DND-41 (cell line): ENCODE measurements at regions not wholly inside any gene's neighbourhood (a gene's known extent, or its start where the extent isn't known, plus 50 kb on each side); places are given as distances from the start of the nearest gene placed in this dataset.

Source experiments
- EZH2 ChIP-seq: IDR thresholded peaks from 3 replicates; pipeline ENCODE4 v1.6.1; 2012; ENCODE audit warnings: borderline replicate concordance, low read depth, mild to moderate bottlenecking, moderate library complexity, low read length, inconsistent platforms; ENCODE audit not compliant: severe bottlenecking
- TF ChIP-seq, protein P1 (sequence below): IDR thresholded peaks from 2 replicates; pipeline ENCODE4 v1.5.1; 2012; ENCODE audit warnings: borderline replicate concordance, low read length, moderate library complexity, mild to moderate bottlenecking; ENCODE audit not compliant: poor library complexity, severe bottlenecking; ENCODE audit errors: extremely low read depth

DNA sequence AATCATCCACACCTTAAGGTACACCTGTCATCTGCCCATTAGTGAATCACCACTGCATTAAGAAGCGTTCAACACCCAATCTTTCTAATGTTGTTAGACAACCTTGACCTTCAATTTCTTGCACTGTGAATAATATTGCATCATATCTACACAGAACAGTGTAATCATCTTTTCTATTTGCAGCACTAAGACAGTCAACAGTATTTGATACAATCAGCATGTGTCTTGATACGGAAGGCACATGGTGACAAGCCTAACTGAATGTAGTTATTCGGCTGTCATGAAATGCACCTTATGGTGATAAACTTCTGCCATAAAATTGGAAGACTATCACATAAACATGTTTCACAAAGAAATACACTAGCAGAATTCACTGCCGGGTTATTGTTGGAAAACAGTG is 253.9 kb upstream of the THRB start:
- TF ChIP-seq, protein P1, sequence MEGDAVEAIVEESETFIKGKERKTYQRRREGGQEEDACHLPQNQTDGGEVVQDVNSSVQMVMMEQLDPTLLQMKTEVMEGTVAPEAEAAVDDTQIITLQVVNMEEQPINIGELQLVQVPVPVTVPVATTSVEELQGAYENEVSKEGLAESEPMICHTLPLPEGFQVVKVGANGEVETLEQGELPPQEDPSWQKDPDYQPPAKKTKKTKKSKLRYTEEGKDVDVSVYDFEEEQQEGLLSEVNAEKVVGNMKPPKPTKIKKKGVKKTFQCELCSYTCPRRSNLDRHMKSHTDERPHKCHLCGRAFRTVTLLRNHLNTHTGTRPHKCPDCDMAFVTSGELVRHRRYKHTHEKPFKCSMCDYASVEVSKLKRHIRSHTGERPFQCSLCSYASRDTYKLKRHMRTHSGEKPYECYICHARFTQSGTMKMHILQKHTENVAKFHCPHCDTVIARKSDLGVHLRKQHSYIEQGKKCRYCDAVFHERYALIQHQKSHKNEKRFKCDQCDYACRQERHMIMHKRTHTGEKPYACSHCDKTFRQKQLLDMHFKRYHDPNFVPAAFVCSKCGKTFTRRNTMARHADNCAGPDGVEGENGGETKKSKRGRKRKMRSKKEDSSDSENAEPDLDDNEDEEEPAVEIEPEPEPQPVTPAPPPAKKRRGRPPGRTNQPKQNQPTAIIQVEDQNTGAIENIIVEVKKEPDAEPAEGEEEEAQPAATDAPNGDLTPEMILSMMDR, result no peak
- no peak for TF ChIP-seq EZH2
